ENCODE measurements at regions not wholly inside any gene's neighbourhood (a gene's known extent, or its start where the extent isn't known, plus 50 kb on each side); places are given as distances from the start of the nearest gene placed in this dataset.

DNA sequence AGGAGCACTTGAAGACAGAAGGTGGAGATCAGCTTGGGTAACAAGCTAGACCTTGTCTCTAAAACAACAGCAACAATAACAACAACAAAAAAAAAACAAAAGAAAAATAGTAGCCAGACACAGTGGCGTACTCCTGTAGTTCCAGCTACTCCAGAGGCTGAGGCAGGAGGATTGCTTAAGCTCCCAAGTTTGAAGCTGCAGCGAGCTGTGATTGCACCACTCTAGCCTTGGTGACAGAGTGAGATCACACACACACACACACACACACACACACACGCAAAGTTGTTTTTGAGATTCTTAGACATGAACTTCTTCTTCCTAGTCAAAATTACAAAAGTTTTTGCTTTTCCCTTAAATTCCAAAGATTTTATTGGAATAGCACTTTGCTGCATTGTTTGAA lies 93.0 kb upstream of the IGSF10 start:
- Histone ChIP-seq H3K27ac (no peak overlapping the region), H3K4me1 (no peaks in the 10 kb centered on the region), H3K9me3 (no peaks in the 10 kb centered on the region), H3K4me3 (no peak overlapping the region), H3K36me3 (no peaks in the 10 kb centered on the region), H3K27me3 (no peaks in the 10 kb centered on the region)
- DNase-seq: peak; percentile 21 to 44
- TF ChIP-seq, protein P1, sequence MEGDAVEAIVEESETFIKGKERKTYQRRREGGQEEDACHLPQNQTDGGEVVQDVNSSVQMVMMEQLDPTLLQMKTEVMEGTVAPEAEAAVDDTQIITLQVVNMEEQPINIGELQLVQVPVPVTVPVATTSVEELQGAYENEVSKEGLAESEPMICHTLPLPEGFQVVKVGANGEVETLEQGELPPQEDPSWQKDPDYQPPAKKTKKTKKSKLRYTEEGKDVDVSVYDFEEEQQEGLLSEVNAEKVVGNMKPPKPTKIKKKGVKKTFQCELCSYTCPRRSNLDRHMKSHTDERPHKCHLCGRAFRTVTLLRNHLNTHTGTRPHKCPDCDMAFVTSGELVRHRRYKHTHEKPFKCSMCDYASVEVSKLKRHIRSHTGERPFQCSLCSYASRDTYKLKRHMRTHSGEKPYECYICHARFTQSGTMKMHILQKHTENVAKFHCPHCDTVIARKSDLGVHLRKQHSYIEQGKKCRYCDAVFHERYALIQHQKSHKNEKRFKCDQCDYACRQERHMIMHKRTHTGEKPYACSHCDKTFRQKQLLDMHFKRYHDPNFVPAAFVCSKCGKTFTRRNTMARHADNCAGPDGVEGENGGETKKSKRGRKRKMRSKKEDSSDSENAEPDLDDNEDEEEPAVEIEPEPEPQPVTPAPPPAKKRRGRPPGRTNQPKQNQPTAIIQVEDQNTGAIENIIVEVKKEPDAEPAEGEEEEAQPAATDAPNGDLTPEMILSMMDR (IDR thresholded peaks at IDR 0.05): no peak
- TF ChIP-seq POLR2A (IDR thresholded peaks at IDR 0.05): no peak
- intact Hi-C loops (cut with DNase I; ENCODE audit: low total_unique reads): no loop called here

DNA sequence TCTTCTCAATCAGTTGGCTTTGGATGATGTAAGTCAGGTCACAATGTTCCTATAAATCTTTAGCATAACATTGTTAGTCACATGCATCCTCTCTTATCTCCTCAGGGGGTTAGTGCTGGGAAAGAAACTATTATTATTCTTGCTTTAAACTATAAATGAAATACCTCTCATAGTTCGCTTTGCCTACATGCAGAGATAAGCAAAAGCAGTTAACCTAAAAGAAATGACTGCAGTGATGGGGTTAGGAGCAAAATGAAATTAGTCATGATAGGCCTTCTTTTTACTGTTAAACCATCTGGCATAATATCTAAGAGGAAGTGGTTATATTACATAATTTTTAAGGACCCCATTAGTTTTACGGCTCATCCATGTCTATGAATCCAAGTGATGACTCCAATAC lies 91.7 kb upstream of the IGSF10 start:
- Histone ChIP-seq H3K36me3 (no peaks in the 10 kb centered on the region), H3K9me3 (no peaks in the 10 kb centered on the region), H3K27me3 (no peaks in the 10 kb centered on the region), H3K27ac (no peak overlapping the region), H3K4me3 (no peak overlapping the region), H3K4me1 (no peaks in the 10 kb centered on the region)
- DNase-seq: no peak
- intact Hi-C loops (cut with DNase I; ENCODE audit: low total_unique reads): no loop called here
- no peak for TF ChIP-seq POLR2A (IDR thresholded peaks at IDR 0.05)

DNA sequence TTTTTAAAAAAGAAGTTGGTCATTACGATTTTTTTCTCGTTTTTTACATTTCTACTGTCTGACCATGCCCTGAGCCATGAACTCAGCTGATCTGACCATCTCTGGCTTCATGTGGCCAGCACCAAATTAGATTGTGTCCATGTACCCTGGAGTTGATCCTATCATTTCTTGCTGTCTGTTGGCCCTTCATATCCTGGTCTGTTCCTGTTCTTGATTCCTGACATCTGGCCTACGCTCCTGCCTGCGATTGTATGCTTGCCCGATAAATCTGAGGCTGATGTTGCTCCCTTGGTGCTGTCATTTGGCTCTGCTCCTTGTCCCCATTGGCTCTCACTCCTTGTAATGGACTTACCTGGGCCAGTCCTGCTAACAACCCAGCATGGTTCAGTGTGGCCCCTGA lies 89.8 kb upstream of the IGSF10 start:
- Histone ChIP-seq H3K27me3 (no peaks in the 10 kb centered on the region), H3K4me3 (no peak overlapping the region), H3K36me3 (no peaks in the 10 kb centered on the region), H3K9me3 (no peaks in the 10 kb centered on the region), H3K27ac (no peak overlapping the region), H3K4me1 (no peaks in the 10 kb centered on the region)
- intact Hi-C loops (cut with DNase I; ENCODE audit: low total_unique reads): no loop called here
- TF ChIP-seq, protein P1 (IDR thresholded peaks at IDR 0.05): no peak
- TF ChIP-seq POLR2A (IDR thresholded peaks at IDR 0.05): no peak
- DNase-seq: no peak

DNA sequence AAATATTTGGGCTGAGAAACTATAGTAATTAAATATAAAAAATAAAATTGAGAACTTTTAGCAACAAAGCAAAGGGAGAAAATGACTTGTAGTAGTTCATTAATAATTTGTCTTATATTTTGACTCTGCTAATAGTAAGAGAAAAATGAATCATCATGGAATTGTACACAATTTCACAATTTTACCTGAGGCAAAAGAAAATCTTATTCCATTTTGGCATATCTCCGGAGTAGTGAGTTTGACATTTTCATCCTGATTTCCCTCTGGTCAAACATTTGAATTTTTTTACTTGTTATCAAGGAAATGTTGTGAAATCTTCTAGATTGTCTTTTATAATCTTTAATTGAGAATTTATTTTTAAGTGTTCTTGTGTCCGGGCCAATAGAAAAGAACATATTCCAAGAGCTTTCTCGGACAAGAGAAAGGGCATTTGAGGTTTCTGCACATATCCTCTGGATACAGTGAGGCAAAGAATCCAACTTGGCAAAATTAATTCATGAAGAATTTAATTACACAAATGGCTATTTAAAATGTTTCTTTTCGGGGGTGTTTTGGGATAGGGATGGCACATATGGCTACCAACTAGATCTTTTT lies 89.3 kb upstream of the IGSF10 start:
- Histone ChIP-seq H3K27ac (no peak overlapping the region), H3K36me3 (no peaks in the 10 kb centered on the region), H3K9me3 (no peaks in the 10 kb centered on the region), H3K4me1 (no peaks in the 10 kb centered on the region), H3K4me3 (no peak overlapping the region), H3K27me3 (no peaks in the 10 kb centered on the region)
- intact Hi-C loops (cut with DNase I; ENCODE audit: low total_unique reads): no loop called here
- no peak for TF ChIP-seq POLR2A (IDR thresholded peaks at IDR 0.05)
- TF ChIP-seq, protein P1 (IDR thresholded peaks at IDR 0.05): no peak
- no peak for DNase-seq

DNA sequence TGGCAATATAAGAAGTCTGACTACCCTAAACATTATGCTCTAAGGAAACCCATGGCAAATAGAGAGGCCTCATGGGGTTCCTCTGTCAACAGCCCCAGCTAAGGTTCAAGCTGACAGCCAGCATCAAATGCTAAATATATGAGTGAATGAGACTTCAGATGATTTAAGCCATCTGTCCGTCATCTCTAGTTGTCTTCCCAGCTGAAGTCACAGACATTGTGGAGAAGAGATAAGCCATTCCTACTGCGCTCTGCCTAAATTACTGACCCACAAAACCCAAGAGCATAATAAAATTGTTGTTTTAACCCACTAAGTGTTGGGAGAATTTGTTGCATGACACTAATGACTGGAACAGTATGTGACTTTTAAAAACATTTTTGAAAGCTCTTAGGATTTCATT lies 87.3 kb upstream of the IGSF10 start:
- no peaks in the 10 kb centered on the region for H3K4me1 ChIP-seq

More for the DNA sequence above, 87.3 kb upstream of the IGSF10 start:
- no peak overlapping the region for H3K27ac ChIP-seq
- intact Hi-C loops (cut with DNase I; ENCODE audit: low total_unique reads): no loop called here
- no peaks in the 10 kb centered on the region for H3K9me3 ChIP-seq
- TF ChIP-seq, protein P1 (IDR thresholded peaks at IDR 0.05): no peak
- no peak for TF ChIP-seq POLR2A (IDR thresholded peaks at IDR 0.05)
- no peaks in the 10 kb centered on the region for H3K27me3 ChIP-seq
- no peak for DNase-seq
- no peak overlapping the region for H3K4me3 ChIP-seq
- no peaks in the 10 kb centered on the region for H3K36me3 ChIP-seq

Measured in uterus (tissue), 3 donors.